Duodenal mucosa (tissue), 2 donors: ENCODE measurements at regions not wholly inside any gene's neighbourhood (a gene's known extent, or its start where the extent isn't known, plus 50 kb on each side); places are given as distances from the start of the nearest gene placed in this dataset.
"Not testable (repeated sequence)": the region's sequence is repeated elsewhere in the genome, so short reads cannot be mapped to it uniquely, and the experiment has no call there.

Source experiments
- H3K27ac ChIP-seq: one replicate; pipeline ENCODE4 v1.7.0; 2013; ENCODE audit warnings: low read depth, low read length
- H3K27me3 ChIP-seq, 2 donors: one replicate each; pipeline ENCODE4 v1.7.0; 2013; ENCODE audit warnings: low read length in 2 of 2, control low read depth in 1 of 2; ENCODE audit not compliant: insufficient read depth in 2 of 2, control insufficient read depth in 1 of 2
- H3K36me3 ChIP-seq, 2 donors: one replicate each; pipeline ENCODE4 v1.7.0; 2013; ENCODE audit warnings: low read length in 2 of 2, control low read depth in 1 of 2; ENCODE audit not compliant: insufficient read depth in 2 of 2, control insufficient read depth in 1 of 2
- H3K4me1 ChIP-seq, 2 donors: one replicate each; pipeline ENCODE4 v1.7.0; 2013; ENCODE audit warnings: low read length in 2 of 2, control low read depth in 1 of 2; ENCODE audit not compliant: insufficient read depth in 2 of 2, control insufficient read depth in 1 of 2
- H3K4me3 ChIP-seq, 2 donors: one replicate each; pipeline ENCODE4 v1.7.0; 2013; ENCODE audit warnings: low read length in 2 of 2, low read depth in 1 of 2
- H3K9ac ChIP-seq, 2 donors: one replicate each; pipeline ENCODE4 v1.7.0; 2013; ENCODE audit warnings: low read length in 2 of 2, low read depth in 1 of 2
- H3K9me3 ChIP-seq, 2 donors: one replicate each; pipeline ENCODE4 v1.7.0; 2013; ENCODE audit warnings: low read length in 2 of 2, control low read depth in 1 of 2; ENCODE audit not compliant: control insufficient read depth in 1 of 2

- H3K9ac ChIP-seq, H3K27ac ChIP-seq, H3K9me3 ChIP-seq, H3K36me3 ChIP-seq, H3K4me3 ChIP-seq, H3K27me3 ChIP-seq, H3K4me1 ChIP-seq: not testable (repeated sequence)
These were observed 216.2 kb upstream of the VKORC1L1 start for GRCh38 chr7:65656494-65657188.

GRCh38 chr7:65683362-65683761 is 189.5 kb upstream of the VKORC1L1 start:
- H3K36me3 ChIP-seq, H3K9ac ChIP-seq, H3K4me1 ChIP-seq, H3K9me3 ChIP-seq, H3K4me3 ChIP-seq, H3K27ac ChIP-seq, H3K27me3 ChIP-seq: not testable (repeated sequence)

DNA sequence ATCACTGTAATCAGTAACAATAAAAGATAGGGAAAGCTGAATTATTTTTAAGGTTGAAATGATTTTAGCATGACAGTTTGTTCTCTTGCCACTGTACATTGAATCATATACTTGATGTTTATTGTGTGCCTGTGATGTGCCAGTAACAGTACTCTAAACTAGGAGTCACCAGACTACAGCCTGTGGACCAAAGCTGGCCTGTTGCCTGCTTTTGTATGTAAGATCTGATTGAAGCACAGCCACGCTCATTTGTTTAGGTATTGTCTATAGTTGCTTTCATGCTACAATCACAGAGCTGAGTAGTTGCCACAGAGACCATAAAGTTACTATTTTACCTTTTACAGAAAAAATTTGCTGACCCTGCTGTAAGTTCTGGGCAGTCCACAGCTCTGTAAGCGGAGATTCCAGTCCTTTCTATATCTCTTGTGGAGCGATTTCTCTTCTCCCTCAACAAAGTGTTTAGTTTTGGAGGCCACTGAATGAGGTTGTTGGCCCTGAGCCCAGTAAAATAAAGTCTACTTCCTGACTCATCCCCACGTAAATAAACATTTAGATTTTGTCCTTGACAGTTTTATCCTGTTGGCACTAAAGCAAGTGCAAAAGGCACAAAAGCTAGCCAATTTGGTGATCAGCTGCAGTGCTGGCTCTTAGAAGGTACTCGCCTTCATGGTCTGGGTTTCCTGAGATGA is 173.7 kb upstream of the VKORC1L1 start:
- H3K27ac ChIP-seq, H3K4me1 ChIP-seq, H3K27me3 ChIP-seq, H3K4me3 ChIP-seq, H3K9ac ChIP-seq, H3K36me3 ChIP-seq, H3K9me3 ChIP-seq: not testable (repeated sequence)

DNA sequence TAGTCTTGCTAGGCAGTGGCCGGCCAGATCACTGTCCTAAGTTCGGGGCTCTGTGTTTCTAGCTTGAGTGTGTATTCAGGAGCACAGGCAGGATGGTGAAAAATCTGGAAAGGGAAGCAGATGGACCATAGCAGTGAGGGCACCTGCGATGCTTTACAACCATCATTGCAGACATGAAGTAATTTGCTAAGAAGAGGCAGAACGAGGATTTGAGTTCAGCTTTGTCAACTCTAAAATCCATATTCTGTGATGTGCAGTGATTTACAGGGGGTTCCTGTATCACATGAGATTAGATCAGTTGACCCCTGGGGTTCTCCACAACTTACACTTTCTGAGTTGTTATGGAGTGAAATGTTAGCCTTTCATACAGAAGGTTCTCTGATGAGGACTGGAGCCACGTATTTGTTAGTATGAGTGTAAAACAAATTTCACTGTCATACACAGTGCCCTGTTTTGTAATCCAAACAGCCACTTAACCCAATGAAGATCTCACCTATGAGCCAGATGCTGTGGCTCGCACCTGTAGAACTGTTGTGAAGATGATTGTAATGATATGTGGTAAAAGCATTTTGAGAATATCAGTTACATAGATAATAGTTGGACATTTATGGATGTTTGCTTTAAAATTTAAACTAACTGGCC is 173.0 kb upstream of the VKORC1L1 start:
- not testable (repeated sequence) for H3K4me3 ChIP-seq, H3K9ac ChIP-seq, H3K27ac ChIP-seq, H3K4me1 ChIP-seq, H3K36me3 ChIP-seq, H3K27me3 ChIP-seq, H3K9me3 ChIP-seq

DNA sequence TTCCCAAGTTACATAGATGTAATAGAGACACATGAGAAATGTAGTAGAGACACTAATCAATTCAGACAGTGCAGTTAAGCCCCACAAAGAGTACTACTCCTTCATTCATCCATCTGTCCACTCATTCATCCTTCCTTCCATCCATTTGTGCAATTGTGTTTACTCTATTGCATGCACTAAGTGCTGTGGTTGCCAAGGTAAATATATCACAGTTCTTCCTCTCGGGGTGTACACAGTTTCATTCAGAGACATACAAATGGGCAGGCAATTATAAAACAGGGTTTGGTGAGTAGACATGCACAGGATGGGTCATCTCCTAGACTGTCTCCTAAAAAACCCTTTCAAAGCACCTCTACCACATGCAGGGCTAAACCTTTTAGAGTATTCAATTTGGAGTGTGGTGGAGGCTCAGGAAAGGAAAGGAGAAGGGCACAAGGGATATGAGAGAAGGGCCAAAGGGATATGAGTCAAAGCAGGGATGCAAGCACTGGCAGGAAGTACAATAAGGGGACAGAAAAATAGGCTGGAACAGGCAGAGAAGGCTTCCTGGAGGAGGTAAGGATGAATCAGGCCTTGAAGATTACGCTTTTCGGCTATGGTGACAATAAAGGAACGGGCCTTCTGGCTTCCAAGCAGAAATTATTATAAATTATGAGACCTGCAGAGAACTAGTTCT is 153.6 kb upstream of the VKORC1L1 start:
- not testable (repeated sequence) for H3K4me3 ChIP-seq, H3K9ac ChIP-seq, H3K27ac ChIP-seq, H3K36me3 ChIP-seq, H3K4me1 ChIP-seq, H3K27me3 ChIP-seq, H3K9me3 ChIP-seq

- Histone ChIP-seq H3K4me1 (no peaks in the 10 kb centered on the region), H3K9ac (no peak overlapping the region), H3K36me3 (no peaks in the 10 kb centered on the region), H3K9me3 (no peaks in the 10 kb centered on the region), H3K27me3 (no peaks in the 10 kb centered on the region), H3K27ac (no peak overlapping the region), H3K4me3 (no peak overlapping the region)
These were observed 150.5 kb upstream of the VKORC1L1 start for GRCh38 chr7:65722361-65722792.

DNA sequence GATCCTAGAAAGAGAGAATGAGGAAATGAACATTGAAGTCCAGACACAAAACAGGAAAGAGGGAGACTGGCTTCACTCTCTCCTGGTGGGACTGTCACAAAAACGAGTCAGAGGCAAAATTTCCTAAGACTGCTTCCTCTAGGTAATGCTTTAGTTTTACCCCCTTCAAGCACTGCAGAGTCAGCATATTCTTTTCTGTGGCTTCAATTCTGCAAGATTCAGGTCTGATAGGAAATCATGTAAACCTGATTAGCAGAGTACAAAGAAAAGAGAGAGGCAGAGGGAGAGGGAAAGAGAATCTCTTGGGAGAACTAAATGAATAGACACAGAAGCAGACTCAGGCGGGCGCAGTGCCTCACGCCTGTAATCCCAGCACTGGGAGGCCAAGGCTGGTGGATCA is 145.7 kb upstream of the VKORC1L1 start:
- H3K4me3 ChIP-seq, H3K9me3 ChIP-seq, H3K27me3 ChIP-seq, H3K4me1 ChIP-seq, H3K27ac ChIP-seq, H3K9ac ChIP-seq, H3K36me3 ChIP-seq: not testable (repeated sequence)

DNA sequence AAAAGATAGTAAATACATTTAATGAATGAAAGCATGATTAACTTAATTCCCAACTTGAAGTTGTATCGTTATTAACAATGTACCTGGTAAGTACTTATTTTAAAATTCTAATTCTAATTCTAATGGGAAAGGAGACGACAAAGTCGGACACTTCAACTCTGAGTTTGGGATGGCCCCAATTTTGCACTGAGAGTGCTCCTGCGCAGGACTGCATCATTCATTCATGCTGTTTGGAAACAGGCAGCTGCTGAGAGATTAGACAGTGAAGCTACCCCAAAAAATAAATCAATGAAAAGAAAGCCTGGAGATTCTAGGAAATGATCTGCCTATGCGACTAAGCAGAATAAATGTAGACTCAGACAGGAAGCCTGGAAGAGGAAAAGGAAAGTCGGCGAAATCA is 141.7 kb upstream of the VKORC1L1 start:
- Histone ChIP-seq H3K36me3 (no peaks in the 10 kb centered on the region), H3K27ac (no peak overlapping the region), H3K9ac (peak overlapping the region; percentile 12 to 51)

GRCh38 chr7:65731562-65732035 is 141.3 kb upstream of the VKORC1L1 start:
- Histone ChIP-seq H3K4me1 (peaks cover 0 to 4% of the 10 kb centered on the region in 2 donors), H3K9ac (peak overlapping the region; percentile 12 to 51), H3K4me3 (peak overlapping the region; percentile 59 to 65), H3K9me3 (no peaks in the 10 kb centered on the region), H3K36me3 (no peaks in the 10 kb centered on the region), H3K27me3 (no peaks in the 10 kb centered on the region), H3K27ac (no peak overlapping the region)

More for the DNA sequence above, 141.7 kb upstream of the VKORC1L1 start:
- H3K9me3 ChIP-seq: no peaks in the 10 kb centered on the region
- H3K27me3 ChIP-seq: no peaks in the 10 kb centered on the region
- peaks cover 0 to 4% of the 10 kb centered on the region in 2 donors for H3K4me1 ChIP-seq
- H3K4me3 ChIP-seq: peak overlapping the region; percentile 59 to 65

DNA sequence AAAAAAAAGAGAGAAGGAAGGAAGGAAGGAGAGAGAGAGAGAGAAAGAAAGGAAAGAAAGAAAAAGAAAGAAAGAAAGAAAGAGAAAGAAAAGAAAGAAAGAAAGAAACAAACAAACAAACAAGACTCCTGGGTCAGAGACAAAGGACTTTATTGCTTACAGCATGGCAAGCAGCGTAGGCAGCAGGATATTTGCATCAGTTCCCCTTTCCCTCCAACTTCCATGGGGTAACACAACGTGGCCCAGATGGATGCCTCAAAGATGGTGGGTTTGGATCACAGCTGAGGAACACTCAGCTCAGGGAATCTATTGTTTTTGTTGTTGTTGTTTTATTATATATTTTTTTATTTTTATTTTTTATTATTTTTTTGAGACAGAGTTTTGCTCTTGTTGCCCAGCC is 128.5 kb upstream of the VKORC1L1 start:
- H3K4me3 ChIP-seq: no peak overlapping the region
- no peak overlapping the region for H3K9ac ChIP-seq
- H3K9me3 ChIP-seq: no peaks in the 10 kb centered on the region
- no peaks in the 10 kb centered on the region for H3K27me3 ChIP-seq
- peaks cover 0 to 9% of the 10 kb centered on the region in 2 donors for H3K36me3 ChIP-seq
- no peak overlapping the region for H3K27ac ChIP-seq
- H3K4me1 ChIP-seq: peaks cover 0 to 7% of the 10 kb centered on the region in 2 donors
